ENCODE measurements at regions not wholly inside any gene's neighbourhood (a gene's known extent, or its start where the extent isn't known, plus 50 kb on each side); places are given as distances from the start of the nearest gene placed in this dataset.

GRCh38 chr9:31089549-31090221, 1294.8 kb upstream of the ACO1 start:
- DNase-seq = no peak

- no peak for DNase-seq
These were observed 1284.1 kb upstream of the ACO1 start for GRCh38 chr9:31100311-31100710.

GRCh38 chr9:31103836-31104235, 1280.6 kb upstream of the ACO1 start:
- no peak for DNase-seq

GRCh38 chr9:31104249-31104648, 1280.2 kb upstream of the ACO1 start:
- DNase-seq = no peak

- DNase-seq = no peak
These were observed 1272.0 kb upstream of the ACO1 start for GRCh38 chr9:31112491-31112890.

GRCh38 chr9:31114346-31114745, 1270.1 kb upstream of the ACO1 start:
- no peak for DNase-seq

- DNase-seq = no peak
These were observed 1264.5 kb upstream of the ACO1 start for GRCh38 chr9:31119890-31120454.

- DNase-seq = no peak
These were observed 1260.1 kb upstream of the ACO1 start for GRCh38 chr9:31124389-31124788.

- no peak for DNase-seq
These were observed 1248.9 kb upstream of the ACO1 start for GRCh38 chr9:31135567-31135966.

GRCh38 chr9:31136524-31136923, 1247.9 kb upstream of the ACO1 start:
- no peak for DNase-seq

GRCh38 chr9:31137176-31138160, 1247.0 kb upstream of the ACO1 start:
- no peak for DNase-seq

GRCh38 chr9:31140316-31140715, 1244.1 kb upstream of the ACO1 start:
- no peak for DNase-seq

- DNase-seq = no peak
These were observed 1242.0 kb upstream of the ACO1 start for GRCh38 chr9:31142456-31142855.

GRCh38 chr9:31144614-31145013, 1239.8 kb upstream of the ACO1 start:
- DNase-seq = no peak

- no peak for DNase-seq
These were observed 1237.8 kb upstream of the ACO1 start for GRCh38 chr9:31146485-31147166.

GRCh38 chr9:31153250-31153840, 1231.1 kb upstream of the ACO1 start:
- DNase-seq = no peak

- no peak for DNase-seq
These were observed 1217.9 kb upstream of the ACO1 start for GRCh38 chr9:31166516-31166915.

- DNase-seq = no peak
These were observed 1216.3 kb upstream of the ACO1 start for GRCh38 chr9:31168161-31168560.

- DNase-seq = no peak
These were observed 1209.8 kb upstream of the ACO1 start for GRCh38 chr9:31174681-31175080.

- no peak for DNase-seq
These were observed 1200.6 kb upstream of the ACO1 start for GRCh38 chr9:31183866-31184265.

GRCh38 chr9:31185831-31186230, 1198.6 kb upstream of the ACO1 start:
- no peak for DNase-seq

- no peak for DNase-seq
These were observed 1195.9 kb upstream of the ACO1 start for GRCh38 chr9:31188496-31188895.

All from activated CD4-positive, CD25-positive, alpha-beta regulatory T cell treated with anti-CD3 and anti-CD28 coated beads, Interleukin-2, amount 50 U/mL, for 72 hours (primary cell).